ENCODE measurements at regions not wholly inside any gene's neighbourhood (a gene's known extent, or its start where the extent isn't known, plus 50 kb on each side); places are given as distances from the start of the nearest gene placed in this dataset.

DNA sequence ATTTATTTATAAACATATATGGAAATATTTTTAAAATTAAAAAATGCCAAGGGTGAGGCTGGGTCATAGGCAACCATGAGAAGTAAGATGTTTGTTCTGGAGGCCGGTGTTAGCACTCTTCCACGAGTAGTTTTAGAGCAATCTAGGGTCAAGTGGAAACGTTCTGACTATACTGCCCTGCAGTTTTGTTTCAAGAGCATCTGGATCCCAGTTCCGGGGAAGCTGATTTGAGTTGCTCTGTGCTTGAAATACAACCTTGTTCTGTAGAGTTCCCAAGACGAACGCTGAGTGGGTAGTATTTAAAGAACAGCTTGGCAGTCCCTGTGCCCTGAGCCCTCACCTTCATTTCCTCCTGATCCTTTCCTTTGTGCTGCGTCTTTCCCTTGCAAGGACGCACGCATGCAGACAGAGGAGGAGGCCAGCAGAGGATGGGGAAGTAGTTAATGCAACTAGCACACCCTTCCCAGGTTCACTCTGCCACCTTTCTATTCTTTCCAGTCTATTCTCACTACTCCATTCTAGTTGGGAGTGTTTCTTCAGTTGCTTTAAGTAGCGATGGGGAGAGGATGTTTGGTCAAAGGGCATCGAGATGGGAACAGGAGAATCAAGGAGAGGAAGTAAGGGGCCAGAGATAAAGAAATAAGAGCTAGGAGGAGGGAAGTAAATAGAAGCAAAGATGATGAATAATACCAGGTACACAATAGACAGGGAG is 68.3 kb upstream of the ZSWIM6 start:
- DNase-seq, result no peak

DNA sequence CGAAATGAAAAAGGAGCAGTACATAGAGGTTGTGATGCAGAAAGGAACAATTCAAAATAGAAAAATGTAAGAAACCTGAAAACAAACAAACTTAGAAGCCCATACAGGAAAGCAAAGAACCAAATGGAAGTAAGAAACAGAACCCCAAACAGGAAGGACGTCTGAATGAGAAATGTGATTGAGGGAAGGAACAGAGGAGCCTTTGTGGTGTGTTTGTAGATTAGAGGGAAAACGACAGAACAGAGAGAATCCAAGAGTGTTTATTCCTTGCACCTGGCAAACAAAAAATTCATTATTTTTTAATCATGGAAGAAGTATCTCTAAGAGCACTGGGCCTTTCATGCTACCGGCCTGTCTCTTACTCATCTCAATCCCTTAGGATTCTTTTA is 67.8 kb upstream of the ZSWIM6 start:
- no peak for DNase-seq

DNA sequence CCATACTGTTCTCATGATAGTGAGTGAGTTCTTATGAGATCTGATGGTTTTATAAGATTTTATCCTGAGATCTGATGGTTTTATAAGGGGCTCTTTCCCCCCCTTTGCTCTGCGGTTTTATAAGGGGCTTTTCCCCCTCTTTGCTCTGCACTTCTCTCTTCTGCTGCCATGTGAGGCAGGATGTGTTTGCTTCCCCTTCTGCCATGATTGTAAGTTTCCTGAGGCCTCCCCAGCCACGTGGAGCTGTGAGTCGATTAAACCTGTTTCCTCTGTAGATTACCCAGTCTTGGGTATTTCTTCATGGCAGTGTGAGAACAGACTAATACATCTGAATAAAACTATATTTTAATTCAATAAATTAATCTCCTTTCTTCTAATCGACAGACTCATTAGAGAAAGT is 64.9 kb upstream of the ZSWIM6 start:
- DNase-seq, result no peak

DNA sequence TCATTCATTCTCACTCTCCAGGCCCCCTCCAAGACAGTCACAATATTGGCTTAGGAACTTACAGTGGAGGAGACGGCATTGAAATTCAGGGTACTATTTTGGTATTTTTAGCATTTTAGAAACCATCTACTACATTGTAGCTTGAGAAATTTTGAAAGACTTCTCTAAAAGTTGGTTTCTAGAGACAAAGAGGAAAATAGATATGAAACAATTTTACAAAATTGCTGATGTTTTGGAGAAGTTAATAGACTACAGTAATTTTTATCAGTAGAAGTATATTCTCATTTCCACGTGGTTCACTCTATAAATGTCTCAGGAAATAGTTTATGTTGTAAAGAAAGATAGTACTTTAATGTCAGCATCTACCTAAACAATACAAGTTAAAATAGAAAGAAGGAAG is 63.2 kb upstream of the ZSWIM6 start:
- DNase-seq, result no peak

DNA sequence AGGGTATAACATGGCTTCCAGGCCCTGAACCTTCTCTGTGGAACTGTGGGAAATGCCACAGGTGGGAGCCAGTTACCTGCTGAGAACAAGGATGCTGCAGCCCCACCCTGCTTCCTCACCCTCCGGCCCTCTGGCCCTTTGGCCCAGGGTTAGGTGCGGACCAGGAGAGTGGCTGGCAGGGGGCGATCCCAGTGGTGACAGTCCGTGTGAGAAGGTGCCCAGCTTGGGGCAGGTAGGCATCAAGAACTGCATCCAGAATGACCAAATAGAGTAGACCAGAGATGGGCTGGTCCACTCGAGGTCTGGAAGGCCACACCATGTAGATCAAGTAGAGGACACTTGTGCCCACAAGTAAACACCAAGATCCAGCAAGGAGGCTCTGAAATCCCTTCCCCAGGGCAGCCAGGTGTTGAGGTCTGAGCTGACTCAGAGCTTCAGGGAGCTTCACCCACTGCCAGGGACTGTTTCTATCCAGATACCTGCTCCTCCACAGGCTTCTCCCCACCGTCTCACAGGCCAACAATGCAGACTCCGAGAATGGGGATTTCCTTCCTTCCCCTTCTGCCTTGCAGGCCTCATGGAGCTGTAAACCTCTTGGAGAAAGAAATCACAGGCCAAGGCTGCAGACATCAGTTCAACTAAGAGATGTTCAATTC is 61.4 kb upstream of the ZSWIM6 start:
- DNase-seq, result no peak

DNA sequence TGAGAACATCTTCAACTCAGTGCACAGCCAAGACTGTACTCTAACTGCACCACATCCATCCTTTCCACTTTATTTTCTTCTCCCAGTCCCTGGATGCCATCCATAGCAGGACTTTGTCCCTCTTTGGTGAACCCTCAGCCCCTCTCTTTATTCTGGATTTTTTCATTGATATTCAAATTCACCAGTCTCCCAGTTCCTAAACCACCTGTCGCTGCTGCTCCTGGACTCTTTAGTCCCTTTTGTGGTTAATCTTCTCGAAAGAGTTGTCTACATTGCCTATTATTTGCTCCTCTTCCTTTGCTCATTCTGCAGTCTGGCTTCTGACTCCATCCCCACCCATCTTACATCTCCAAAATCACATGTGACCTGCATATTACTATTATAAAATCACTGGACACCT is 59.4 kb upstream of the ZSWIM6 start:
- DNase-seq, result no peak

DNA sequence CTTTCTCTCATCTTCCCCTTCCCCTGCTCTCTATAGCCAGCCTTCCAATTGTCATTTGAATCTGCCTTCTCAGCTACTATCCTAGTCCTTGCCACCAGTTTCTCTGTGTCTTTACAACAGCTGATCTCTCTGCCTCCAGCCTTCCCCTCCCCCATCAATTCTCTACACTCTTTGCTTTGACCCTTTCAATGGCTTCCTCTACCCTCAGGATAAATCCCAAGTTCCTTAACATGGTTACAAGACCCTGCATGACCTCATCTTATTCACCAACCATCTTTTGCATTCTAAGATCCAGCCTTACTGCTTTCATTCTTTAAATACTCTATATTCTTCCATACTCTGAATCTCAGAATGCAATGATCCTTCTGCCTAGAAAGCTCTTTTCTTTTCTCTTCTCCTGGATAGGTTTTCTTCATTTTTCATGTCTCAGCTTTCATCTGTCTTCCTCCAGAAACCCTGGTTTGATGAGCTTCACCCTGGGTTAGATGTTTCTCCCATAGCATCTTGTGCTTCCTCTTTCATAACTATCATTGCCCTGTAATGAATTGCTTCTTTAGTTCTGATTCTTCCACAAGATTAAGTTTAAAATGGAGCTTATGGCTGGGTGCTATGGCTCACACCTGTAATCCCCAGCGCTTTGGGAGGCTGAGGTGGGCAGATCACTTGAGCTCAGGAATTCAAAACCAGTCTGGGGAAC is 58.6 kb upstream of the ZSWIM6 start:
- DNase-seq, result no peak

DNA sequence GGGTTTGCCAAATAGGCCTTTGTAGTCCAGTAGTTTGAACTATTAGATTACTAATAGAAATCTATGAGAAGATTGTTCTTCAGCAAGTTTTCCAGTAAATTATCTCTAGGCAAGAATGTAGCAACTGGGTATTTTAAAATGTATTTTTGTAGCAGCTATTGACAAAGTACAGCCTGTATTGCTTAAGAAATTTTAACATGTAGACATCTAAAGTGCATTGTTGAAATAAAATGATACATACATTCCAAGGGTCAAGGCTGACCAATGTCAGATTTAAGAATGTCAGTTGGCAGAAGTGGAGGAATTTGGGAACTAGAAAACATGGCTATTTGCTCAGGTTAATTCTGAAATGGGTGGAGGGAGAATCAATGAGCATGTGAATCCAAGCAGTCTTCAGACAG is 57.5 kb upstream of the ZSWIM6 start:
- no peak for DNase-seq

DNA sequence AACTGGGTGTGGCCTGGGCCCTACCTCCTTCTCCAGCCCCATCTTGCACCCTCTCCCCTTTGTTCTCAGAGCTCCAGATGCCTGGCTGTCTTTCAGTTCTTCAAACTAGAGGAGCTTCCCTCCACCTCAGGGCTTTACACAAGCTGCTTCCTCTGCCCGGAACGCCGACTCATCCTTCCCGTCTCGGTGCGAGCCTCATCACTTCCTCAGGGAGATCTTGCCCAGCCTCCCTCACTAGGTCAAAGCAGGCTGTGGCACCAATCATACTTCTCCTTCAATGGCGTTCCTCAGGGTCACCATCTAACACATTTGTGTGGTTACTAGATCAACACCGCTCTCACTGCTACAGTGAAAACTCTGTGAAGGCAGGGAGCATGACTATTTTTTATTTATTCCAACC is 56.2 kb upstream of the ZSWIM6 start:
- peak; percentile 51 for DNase-seq

DNA sequence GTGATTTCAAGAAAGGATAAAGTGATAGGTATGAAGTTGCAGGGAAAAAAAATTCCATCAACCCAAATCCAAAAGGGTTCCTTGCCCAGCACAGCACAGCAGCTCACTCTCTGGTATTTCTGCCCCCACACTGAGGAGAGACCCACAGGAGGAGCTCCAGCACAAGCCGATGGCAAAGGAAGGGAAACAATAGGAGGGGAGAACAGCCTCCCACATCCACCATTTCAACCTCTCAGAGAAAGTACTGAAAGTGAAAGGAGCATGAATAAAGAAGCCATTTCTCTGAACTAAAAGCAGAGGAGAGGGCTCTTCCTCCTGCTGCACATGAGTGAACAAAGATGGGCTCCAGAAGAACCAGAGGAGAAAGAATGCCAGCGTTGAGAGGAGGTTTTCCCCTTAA is 54.9 kb upstream of the ZSWIM6 start:
- no peak for DNase-seq

DNA sequence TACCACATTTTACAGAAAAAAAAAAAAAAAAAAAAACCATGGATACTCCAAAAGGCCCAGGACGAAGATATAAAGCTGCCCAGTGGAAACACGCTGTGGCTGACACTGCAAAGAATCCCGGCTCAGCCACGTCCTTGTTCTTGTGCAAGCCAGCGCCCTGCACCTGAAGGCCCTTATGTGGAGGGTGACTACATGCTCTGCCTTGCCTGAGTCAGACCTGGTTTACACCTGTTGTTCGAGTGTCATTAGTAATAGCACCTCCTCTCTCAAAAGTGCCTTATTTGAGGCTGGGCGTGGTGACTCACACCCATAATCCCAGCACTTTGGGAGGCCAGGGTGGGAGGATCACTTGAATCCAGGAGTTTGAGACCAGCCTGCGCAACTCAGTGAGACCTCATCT is 54.3 kb upstream of the ZSWIM6 start:
- DNase-seq, result no peak

DNA sequence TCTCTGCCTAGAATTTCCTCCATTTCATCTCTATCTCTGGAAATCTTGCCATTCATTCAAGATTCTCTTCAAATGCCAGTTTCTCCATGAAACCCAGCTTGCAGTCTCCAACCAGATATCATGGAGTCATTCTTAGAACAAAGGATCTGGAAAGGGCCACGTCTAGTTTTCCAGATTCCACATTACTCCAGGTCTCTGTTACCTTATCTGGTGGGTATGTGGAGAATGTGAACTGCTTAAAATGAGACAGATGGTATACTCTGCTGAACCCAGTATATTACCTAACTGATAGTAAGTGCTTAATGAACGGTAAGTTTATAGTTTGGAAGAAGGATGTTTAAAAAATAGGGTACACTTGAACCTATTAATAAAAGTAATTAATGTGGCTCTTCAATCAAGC is 52.3 kb upstream of the ZSWIM6 start:
- no peak for DNase-seq

DNA sequence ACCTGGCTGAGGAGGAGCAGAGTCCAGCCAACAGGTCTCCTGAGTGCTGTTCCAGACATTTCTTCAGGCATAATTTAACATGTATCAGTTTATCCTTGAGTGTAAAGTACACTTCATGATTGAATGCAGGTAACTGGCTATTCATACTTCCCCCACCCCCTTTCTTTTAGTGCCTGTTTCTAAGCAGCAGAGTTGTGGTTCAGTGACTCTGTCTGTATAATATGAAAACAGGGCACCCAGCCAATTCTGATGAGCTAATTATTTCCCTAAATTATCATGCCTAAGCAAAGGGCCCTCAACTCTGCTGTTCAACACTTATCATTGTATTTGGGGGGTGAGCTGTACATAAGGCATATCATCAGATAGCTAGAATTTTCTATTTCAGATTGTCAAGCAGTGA is 51.9 kb upstream of the ZSWIM6 start:
- no peak for DNase-seq

DNA sequence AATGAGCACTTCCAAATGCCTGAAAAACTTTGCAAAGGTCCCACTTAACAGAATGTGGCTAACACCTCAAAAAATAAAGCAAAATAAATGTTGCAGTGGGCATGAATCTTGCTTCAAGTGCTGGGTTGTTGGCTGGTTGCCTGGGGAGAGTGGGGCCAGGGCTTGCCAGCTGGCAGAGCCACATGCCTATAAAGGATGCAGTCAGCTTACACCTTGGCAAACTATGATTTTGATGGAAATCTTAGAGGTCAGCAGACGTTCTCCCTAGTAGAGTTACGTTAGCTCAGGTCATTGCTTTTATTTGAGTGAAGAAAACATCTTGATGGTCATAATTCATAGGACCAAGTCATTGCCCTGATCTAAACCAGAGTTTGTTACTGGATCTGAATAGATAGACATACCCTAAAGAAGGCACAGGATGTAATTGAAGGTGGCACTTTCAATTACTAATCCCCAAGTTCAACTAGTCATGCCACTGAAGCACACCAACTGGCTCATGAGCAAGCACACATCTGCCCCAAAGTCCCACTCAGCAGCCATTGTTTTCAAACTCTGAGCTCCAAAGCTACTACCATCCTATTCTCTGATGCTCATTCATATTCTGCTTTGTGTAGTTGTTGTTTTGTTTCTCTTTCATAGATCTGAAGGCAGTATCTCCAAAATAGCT is 51.2 kb upstream of the ZSWIM6 start:
- no peak for DNase-seq

DNA sequence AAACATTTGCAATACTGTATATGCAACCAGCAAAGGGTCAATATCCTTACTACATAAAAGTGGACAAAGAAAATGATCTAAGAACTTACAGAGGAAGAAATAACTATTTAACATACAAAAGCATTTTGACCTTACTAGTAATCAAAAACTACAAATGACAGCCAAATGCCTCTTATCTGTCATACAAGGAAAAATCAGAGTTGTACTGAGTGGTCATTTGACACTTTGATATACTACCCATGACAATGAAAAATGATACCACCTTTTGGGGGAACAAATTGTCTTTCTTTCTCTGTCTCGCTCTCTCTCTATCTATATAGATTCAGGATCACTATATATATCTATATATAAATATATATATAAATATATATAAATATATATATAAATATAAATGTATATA is 50.4 kb upstream of the ZSWIM6 start:
- no peak for DNase-seq
